ENCODE measurements at regions not wholly inside any gene's neighbourhood (a gene's known extent, or its start where the extent isn't known, plus 50 kb on each side); places are given as distances from the start of the nearest gene placed in this dataset.

DNA sequence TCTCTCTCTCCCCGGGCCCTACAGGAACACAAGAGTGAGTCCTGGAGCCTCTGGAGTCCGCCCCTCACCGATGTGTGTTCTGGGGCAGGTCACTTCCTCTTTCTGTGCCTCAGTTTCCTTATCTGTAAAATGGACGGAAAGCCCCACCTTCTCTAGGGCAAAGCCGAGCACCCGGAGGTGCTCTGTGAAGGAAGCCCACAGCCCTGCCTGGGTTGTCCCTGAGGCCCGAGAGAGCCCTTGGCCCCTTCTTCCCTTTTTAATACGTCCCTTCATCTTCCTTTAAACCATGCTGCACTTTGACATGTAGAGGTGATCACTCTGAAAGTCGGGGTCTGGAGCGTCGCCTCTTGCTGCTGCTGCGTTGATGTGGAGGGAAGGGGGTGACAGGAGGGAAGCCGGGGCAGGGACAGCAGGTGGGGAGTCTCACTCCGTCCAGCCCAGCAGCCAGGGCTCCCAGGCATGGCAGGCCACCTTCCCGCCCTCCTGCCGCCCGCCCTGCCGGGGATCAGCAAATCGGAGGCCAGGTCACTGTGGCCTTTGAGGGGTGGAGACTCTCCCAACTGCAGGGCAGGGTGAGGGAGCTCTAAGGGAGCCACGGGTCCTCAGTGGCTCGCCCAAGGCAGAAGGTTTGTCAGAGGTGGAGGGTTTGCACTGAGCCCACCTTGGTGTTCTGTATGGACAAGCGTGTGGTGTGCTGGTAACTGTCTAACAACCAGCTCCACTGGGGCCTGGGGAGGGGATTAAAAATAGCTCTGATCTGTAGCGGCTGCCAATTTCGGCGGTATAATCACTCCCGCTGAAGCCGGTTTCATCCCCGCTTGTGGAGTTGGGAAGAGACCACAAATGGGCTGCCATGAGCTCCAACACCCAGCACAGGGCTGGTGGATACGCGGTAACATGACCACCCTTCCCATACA lies 135.9 kb upstream of the ID2 start:
- peaks cover 10% of the 10 kb centered on the region for H3K27me3 Mint-ChIP-seq (ENCODE audit: unreplicated experiment)
- TF ChIP-seq, protein P1, sequence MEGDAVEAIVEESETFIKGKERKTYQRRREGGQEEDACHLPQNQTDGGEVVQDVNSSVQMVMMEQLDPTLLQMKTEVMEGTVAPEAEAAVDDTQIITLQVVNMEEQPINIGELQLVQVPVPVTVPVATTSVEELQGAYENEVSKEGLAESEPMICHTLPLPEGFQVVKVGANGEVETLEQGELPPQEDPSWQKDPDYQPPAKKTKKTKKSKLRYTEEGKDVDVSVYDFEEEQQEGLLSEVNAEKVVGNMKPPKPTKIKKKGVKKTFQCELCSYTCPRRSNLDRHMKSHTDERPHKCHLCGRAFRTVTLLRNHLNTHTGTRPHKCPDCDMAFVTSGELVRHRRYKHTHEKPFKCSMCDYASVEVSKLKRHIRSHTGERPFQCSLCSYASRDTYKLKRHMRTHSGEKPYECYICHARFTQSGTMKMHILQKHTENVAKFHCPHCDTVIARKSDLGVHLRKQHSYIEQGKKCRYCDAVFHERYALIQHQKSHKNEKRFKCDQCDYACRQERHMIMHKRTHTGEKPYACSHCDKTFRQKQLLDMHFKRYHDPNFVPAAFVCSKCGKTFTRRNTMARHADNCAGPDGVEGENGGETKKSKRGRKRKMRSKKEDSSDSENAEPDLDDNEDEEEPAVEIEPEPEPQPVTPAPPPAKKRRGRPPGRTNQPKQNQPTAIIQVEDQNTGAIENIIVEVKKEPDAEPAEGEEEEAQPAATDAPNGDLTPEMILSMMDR (IDR thresholded peaks at IDR 0.05; ENCODE audit: partially characterized antibody, unreplicated experiment) = no peak
- no peak overlapping the region for H3K27ac Mint-ChIP-seq (ENCODE audit: unreplicated experiment)
- no peaks in the 10 kb centered on the region for H3K36me3 Mint-ChIP-seq (ENCODE audit: unreplicated experiment)
- peaks cover 7% of the 10 kb centered on the region for H3K9me3 Mint-ChIP-seq (ENCODE audit: unreplicated experiment)
- DNase-seq = no peak
- H3K4me1 Mint-ChIP-seq (ENCODE audit: low read depth, unreplicated experiment) = peaks cover 11% of the 10 kb centered on the region
- no peak overlapping the region for H3K4me3 Mint-ChIP-seq (ENCODE audit: unreplicated experiment)

DNA sequence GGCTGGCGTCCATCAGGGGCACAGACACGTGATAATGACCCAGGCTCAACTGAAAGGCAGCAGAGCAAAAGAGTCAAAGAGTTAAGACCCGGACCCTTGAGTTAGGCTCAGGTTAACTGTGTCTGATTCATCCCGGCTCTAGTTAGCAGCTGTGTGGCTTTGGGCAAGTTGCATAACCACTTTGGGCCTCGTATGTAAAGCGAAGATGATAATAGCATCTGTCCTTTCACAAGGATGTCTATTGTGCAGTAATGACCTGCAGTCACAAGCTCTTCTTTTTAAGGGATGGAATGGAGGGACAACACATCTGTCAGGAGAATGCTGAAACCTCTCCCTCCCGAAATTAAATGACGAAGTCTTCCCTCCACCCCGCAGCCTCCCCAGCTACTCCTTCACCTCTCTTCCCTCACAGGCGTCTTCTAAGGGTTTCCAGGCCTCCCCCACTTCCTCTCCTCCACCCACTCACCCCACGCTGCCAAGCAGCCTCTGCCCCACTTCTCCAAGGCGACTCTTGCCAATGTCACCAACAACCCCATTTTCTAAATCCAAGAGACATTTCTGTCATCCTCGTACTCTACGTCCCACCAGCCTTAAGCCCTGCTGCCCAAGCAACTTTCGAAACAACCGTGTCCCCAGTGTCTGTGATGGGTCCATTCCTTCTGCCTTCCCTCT lies 135.1 kb upstream of the ID2 start:
- H3K27me3 Mint-ChIP-seq (ENCODE audit: unreplicated experiment) = peaks cover 7% of the 10 kb centered on the region
- H3K9me3 Mint-ChIP-seq (ENCODE audit: unreplicated experiment) = peaks cover 7% of the 10 kb centered on the region
- peaks cover 11% of the 10 kb centered on the region for H3K4me1 Mint-ChIP-seq (ENCODE audit: low read depth, unreplicated experiment)
- DNase-seq = no peak
- H3K36me3 Mint-ChIP-seq (ENCODE audit: unreplicated experiment) = no peaks in the 10 kb centered on the region
- TF ChIP-seq, protein P1 (IDR thresholded peaks at IDR 0.05; ENCODE audit: partially characterized antibody, unreplicated experiment) = no peak
- H3K27ac Mint-ChIP-seq (ENCODE audit: unreplicated experiment) = no peak overlapping the region
- H3K4me3 Mint-ChIP-seq (ENCODE audit: unreplicated experiment) = no peak overlapping the region

DNA sequence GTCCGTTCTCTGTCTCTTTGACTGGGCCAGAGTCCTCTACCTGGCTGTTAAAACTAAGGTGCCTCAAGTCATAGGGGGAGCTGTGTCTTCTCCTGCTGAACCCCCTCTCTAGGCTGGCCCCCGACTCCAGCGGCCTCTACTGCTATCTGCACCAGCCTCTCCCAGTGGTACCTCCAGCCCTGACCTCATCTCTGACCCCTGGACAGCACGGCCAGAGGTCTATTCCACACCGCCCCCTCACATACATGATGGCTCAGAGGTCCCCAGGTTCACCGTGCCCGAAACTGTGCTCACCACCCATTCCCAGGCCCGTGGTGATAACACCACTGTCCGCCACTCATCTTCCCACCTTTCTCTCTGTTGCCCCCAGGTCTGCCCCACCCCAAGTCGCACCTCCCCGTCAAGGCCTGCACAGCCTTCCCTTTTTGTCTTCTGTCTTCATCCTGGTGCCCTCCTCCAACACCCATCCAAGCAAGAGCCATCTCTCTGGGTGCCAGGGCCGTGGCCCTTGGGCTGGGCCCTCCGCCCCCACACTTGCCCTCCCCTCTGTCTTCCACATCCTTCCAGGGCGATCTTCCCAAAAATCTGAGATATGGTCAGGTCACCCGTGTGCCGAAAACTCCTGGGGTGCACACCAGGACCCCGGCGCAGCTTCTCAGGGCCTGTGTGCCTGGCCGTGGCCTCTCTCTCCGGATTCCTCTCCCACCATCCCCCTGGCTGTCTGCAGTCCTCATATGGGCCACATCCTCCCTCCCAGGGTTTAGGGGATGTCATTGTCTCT lies 134.4 kb upstream of the ID2 start:
- Mint-ChIP-seq H3K27me3 (ENCODE audit: unreplicated experiment) (peaks cover 7% of the 10 kb centered on the region), H3K4me1 (ENCODE audit: low read depth, unreplicated experiment) (peaks cover 11% of the 10 kb centered on the region), H3K4me3 (ENCODE audit: unreplicated experiment) (no peak overlapping the region), H3K36me3 (ENCODE audit: unreplicated experiment) (no peaks in the 10 kb centered on the region), H3K27ac (ENCODE audit: unreplicated experiment) (no peak overlapping the region), H3K9me3 (ENCODE audit: unreplicated experiment) (peaks cover 7% of the 10 kb centered on the region)
- DNase-seq = no peak
- TF ChIP-seq, protein P1 (IDR thresholded peaks at IDR 0.05; ENCODE audit: partially characterized antibody, unreplicated experiment) = no peak

DNA sequence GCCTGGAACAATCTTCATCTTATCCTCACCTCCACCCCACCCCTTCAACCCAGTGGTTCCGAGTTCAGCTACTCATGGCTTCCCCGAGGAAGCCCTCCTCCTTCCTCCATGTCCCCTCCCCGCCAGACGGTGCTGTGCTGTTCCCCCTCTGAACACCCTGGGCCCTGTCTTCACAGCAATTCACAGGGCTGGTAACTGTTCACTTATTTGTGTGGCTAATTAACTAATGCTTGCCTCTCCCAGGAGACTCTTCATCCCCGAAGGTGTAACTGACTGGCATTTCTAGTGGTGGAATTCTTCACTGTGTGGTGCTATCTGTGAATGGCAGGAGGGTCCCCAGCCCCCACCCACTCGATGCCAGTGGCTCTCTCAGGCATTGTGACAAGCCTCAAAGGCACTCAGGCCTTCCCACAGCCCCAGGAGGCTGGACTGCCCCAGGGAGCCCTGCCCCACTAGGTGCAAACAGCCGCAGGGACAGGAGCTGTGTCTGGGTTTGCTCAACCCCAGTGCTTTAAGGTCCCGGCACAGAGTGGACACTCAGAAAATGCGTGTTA lies 133.7 kb upstream of the ID2 start:
- Mint-ChIP-seq H3K27ac (ENCODE audit: unreplicated experiment) (no peak overlapping the region), H3K36me3 (ENCODE audit: unreplicated experiment) (no peaks in the 10 kb centered on the region), H3K9me3 (ENCODE audit: unreplicated experiment) (peaks cover 7% of the 10 kb centered on the region), H3K4me3 (ENCODE audit: unreplicated experiment) (no peak overlapping the region), H3K4me1 (ENCODE audit: low read depth, unreplicated experiment) (peaks cover 11% of the 10 kb centered on the region), H3K27me3 (ENCODE audit: unreplicated experiment) (peaks cover 7% of the 10 kb centered on the region)
- DNase-seq = no peak
- TF ChIP-seq, protein P1 (IDR thresholded peaks at IDR 0.05; ENCODE audit: partially characterized antibody, unreplicated experiment) = no peak
